K562 (cell line): ENCODE measurements at regions not wholly inside any gene's neighbourhood (a gene's known extent, or its start where the extent isn't known, plus 50 kb on each side); places are given as distances from the start of the nearest gene placed in this dataset.

Source experiments
- ATAC-seq: fragments of 200-7000 bp; cut with Tn5 transposase; 3 replicates; pipeline ENCODE4 v1.9.1; 2020; ENCODE audit warnings: moderate library complexity
- BruUV-seq: library from RNA; stranded (reverse); fragments of 400-500 nt; replicated peaks from 2 replicates; lab custom pipeline; 2021; lab: Mats Ljungman, UMichigan
- CTCF ChIA-PET: fragments of 300-600 bp; formaldehyde crosslinking; extraction: SDS; loops from one replicate; lab custom pipeline; 2021; ENCODE audit warnings: low intra/inter-chr PET ratio; lab: Yijun Ruan, JAX
- POLR2A ChIA-PET: fragments of 300-600, 350-650 bp; sonication (Branson Sonifier 250); formaldehyde crosslinking; extraction: SDS; loops from one replicate; lab custom pipeline; 2021; ENCODE audit warnings: antibody characterized with exemption, inconsistent platforms; lab: Yijun Ruan, JAX
- DNase-seq, 4 experiments: peaks; one replicate each; pipeline versions ENCODE4 v3.0.0 to v3.0.0-alpha.2; 2011 to 2018; ENCODE audit warnings: low spot score in 3 of 4, mixed read lengths in 3 of 4; ENCODE audit errors: extremely low read depth in 1 of 4
- FAIRE-seq: peaks from 2 replicates; lab custom pipeline; 2011; peaks lifted over from hg19 to GRCh38; lab: Jason Lieb, UNC
- H2AFZ ChIP-seq: 2 replicates; pipeline ENCODE4 v1.6.0; 2011; ENCODE audit warnings: low read depth, low read length, control low read depth, inconsistent platforms
- H3K27ac ChIP-seq: fragments of 200-600 bp; 3 replicates; pipeline ENCODE4 v1.8.0; 2011; ENCODE audit warnings: low read depth, mild to moderate bottlenecking, control low read depth, inconsistent platforms, low read length, moderate library complexity, mixed read lengths; ENCODE audit errors: extremely low read depth
- H3K27me3 ChIP-seq, 2 experiments: fragments of 300-600 bp in 1 of 2; 2 replicates in 1 of 2; 3 replicates in 1 of 2; pipeline versions ENCODE4 v1.6.0 to v1.8.0; 2011; ENCODE audit warnings: inconsistent platforms in 2 of 2, low read length in 2 of 2, mild to moderate bottlenecking in 1 of 2, mixed read lengths in 1 of 2, moderate library complexity in 1 of 2; ENCODE audit not compliant: control insufficient read depth in 2 of 2, insufficient read depth in 2 of 2
- H3K36me3 ChIP-seq: fragments of 300-600 bp; 3 replicates; pipeline ENCODE4 v1.8.0; 2011; ENCODE audit warnings: mild to moderate bottlenecking, low read length, inconsistent platforms; ENCODE audit not compliant: control insufficient read depth, insufficient read depth
- H3K4me1 ChIP-seq, 2 experiments: fragments of 200-600 bp in 1 of 2; replicated peaks in 1 of 2; 2 replicates in 1 of 2; 3 replicates in 1 of 2; pipeline versions ENCODE4 v1.5.1 to v1.8.0; 2011; ENCODE audit warnings: inconsistent platforms in 2 of 2, low read length in 2 of 2, mild to moderate bottlenecking in 1 of 2, mixed read lengths in 1 of 2, moderate library complexity in 1 of 2; ENCODE audit not compliant: control insufficient read depth in 2 of 2, insufficient read depth in 2 of 2
- H3K4me2 ChIP-seq: 2 replicates; pipeline ENCODE4 v1.6.1; 2011; ENCODE audit warnings: low read length, control low read depth, inconsistent platforms, mixed read lengths; ENCODE audit not compliant: insufficient read depth
- H3K4me3 ChIP-seq: fragments of 200-600 bp; sonication (generic), shearing (Covaris generic); 2 replicates; pipeline ENCODE4 v1.5.1; 2016; ENCODE audit warnings: control low read depth, inconsistent platforms
- H3K79me2 ChIP-seq: fragments of 200-600 bp; 3 replicates; pipeline ENCODE4 v1.8.0; 2011; ENCODE audit warnings: low read length, inconsistent platforms; ENCODE audit not compliant: control insufficient read depth, insufficient read depth
- H3K9ac ChIP-seq, 2 experiments: 2 replicates each; pipeline versions ENCODE4 v1.6.0 to v1.6.1; 2011; ENCODE audit warnings: low read depth in 2 of 2, low read length in 2 of 2, control low read depth in 1 of 2, inconsistent platforms in 1 of 2, mild to moderate bottlenecking in 1 of 2, mixed read lengths in 1 of 2; ENCODE audit not compliant: insufficient read depth in 1 of 2
- H3K9me1 ChIP-seq: one replicate; pipeline ENCODE4 v1.6.0; 2011; ENCODE audit warnings: inconsistent platforms, mild to moderate bottlenecking, low read length, moderate library complexity; ENCODE audit not compliant: control insufficient read depth, insufficient read depth
- H3K9me3 ChIP-seq: replicated peaks from 2 replicates; pipeline ENCODE4 v1.5.1; 2011; ENCODE audit warnings: low read depth, low read length, inconsistent platforms; ENCODE audit not compliant: control insufficient read depth, insufficient read depth
- H4K20me1 ChIP-seq: replicated peaks from 2 replicates; pipeline ENCODE4 v1.6.1; 2011; ENCODE audit warnings: low read length, inconsistent platforms, mixed read lengths; ENCODE audit not compliant: control insufficient read depth, insufficient read depth
- CCAR2 ChIP-seq: fragments of 200-400 bp; formaldehyde crosslinking; IDR thresholded peaks from 2 replicates; pipeline ENCODE4 v1.6.1; 2017; ENCODE audit warnings: mild to moderate bottlenecking, low read depth, low read length
- FOXJ3 ChIP-seq: sonication (generic); formaldehyde crosslinking; IDR thresholded peaks from 2 replicates; pipeline ENCODE4 v1.4.0; 2020; ENCODE audit warnings: mild to moderate bottlenecking, missing genetic modification reagents
- GABPB1 ChIP-seq: sonication (generic); formaldehyde crosslinking; IDR thresholded peaks from 2 replicates; pipeline ENCODE4 v1.8.0; 2022; ENCODE audit warnings: mild to moderate bottlenecking, missing genetic modification reagents
- HMG20B ChIP-seq: fragments of 250-450 bp; sonication (Bioruptor Pico); IDR thresholded peaks from 2 replicates; pipeline ENCODE4 v1.5.0; 2021; ENCODE audit warnings: mild to moderate bottlenecking
- ZNF184 ChIP-seq: sonication (generic); formaldehyde crosslinking; IDR thresholded peaks from 2 replicates; pipeline ENCODE4 v1.5.0; 2020; ENCODE audit warnings: missing genetic modification reagents
- WGBS: fragments of 100-300 bp; shearing (Covaris generic); methylation state at CpG from one replicate; pipeline ENCODE4 v1.1.6; 2016; ENCODE audit warnings: low coverage, mixed read lengths; ENCODE audit not compliant: insufficient coverage; ENCODE audit errors: missing lambda C conversion rate; 5-methylcytosine and 5-hydroxymethylcytosine counted together
- in situ Hi-C: fragments of 300-500 bp; cut with MboI; formaldehyde crosslinking; loops from 4 replicates; pipeline ENCODE4 v1.15.0; 2018; ENCODE audit warnings: inconsistent platforms, mixed read lengths
- intact Hi-C: fragments of 100-400 bp; cut with micrococcal nuclease; formaldehyde crosslinking; loops from 2 replicates; pipeline ENCODE4 v1.14.2; 2022
- TF ChIP-seq, protein P1 (sequence below): sonication (generic); formaldehyde crosslinking; IDR thresholded peaks from 2 replicates; pipeline ENCODE4 v1.8.1; 2022; ENCODE audit warnings: missing genetic modification reagents

GRCh38 chr14:99035712-99036610 lies 236.0 kb downstream of the BCL11B start:
- no peak for ATAC-seq
- WGBS: under 1% methylated on average over 14 of the region's 30 CpGs

More at GRCh38 chr14:99035712-99036610, 236.0 kb downstream of the BCL11B start:
- Histone ChIP-seq H3K9ac (no peak overlapping the region), H2AFZ (no peak overlapping the region), H4K20me1 (no peaks in the 10 kb centered on the region), H3K27me3 (no peaks in the 10 kb centered on the region), H3K79me2 (no peaks in the 10 kb centered on the region), H3K36me3 (no peaks in the 10 kb centered on the region), H3K9me3 (no peaks in the 10 kb centered on the region), H3K9me1 (no peaks in the 10 kb centered on the region), H3K4me1 (no peaks in the 10 kb centered on the region), H3K4me3 (no peak overlapping the region)
- POLR2A ChIA-PET: no interaction called here
- no TSS peak for BruUV-seq
- no peak for DNase-seq
- in situ Hi-C loops: no loop called here
- FAIRE-seq: no peak
- intact Hi-C loops: no loop called here
- TF ChIP-seq GABPB1: no peak
- TF ChIP-seq, protein P1, sequence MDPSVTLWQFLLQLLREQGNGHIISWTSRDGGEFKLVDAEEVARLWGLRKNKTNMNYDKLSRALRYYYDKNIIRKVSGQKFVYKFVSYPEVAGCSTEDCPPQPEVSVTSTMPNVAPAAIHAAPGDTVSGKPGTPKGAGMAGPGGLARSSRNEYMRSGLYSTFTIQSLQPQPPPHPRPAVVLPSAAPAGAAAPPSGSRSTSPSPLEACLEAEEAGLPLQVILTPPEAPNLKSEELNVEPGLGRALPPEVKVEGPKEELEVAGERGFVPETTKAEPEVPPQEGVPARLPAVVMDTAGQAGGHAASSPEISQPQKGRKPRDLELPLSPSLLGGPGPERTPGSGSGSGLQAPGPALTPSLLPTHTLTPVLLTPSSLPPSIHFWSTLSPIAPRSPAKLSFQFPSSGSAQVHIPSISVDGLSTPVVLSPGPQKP (CRISPR knock-in tag): no peak
- no peak for TF ChIP-seq HMG20B (CRISPR knock-in tag)
- no peak for TF ChIP-seq ZNF184
- TF ChIP-seq FOXJ3 (CRISPR knock-in tag): no peak
- no peak for TF ChIP-seq CCAR2
- TF ChIP-seq, all 486 proteins: peak for 0
- no peak overlapping the region for H3K4me2 ChIP-seq
- no peak overlapping the region for H3K27ac ChIP-seq
- CTCF ChIA-PET: no interaction called here
